Smooth muscle cell (in vitro differentiated cells): ENCODE measurements at regions not wholly inside any gene's neighbourhood (a gene's known extent, or its start where the extent isn't known, plus 50 kb on each side); places are given as distances from the start of the nearest gene placed in this dataset.

Source experiments
- DNase-seq: peaks from one replicate; lab custom pipeline; 2025; ENCODE audit not compliant: unreplicated experiment; lab: John Stamatoyannopoulos, UW
- H2AFZ ChIP-seq: fragments of 200-600 bp; sonication (generic); 2 replicates; pipeline ENCODE4 v1.6.0; 2016; ENCODE audit warnings: antibody characterized with exemption, low read depth, mild to moderate bottlenecking
- H3F3A ChIP-seq: fragments of 200-600 bp; sonication (generic); 2 replicates; pipeline ENCODE4 v1.6.0; 2017; ENCODE audit warnings: antibody characterized with exemption, low read depth
- H3K27ac ChIP-seq: fragments of 200-600 bp; sonication (generic); 2 replicates; pipeline ENCODE4 v1.5.1; 2016; ENCODE audit warnings: low read depth, mild to moderate bottlenecking
- H3K27me3 ChIP-seq: fragments of 200-600 bp; sonication (generic); 2 replicates; pipeline ENCODE4 v1.6.1; 2016; ENCODE audit warnings: low read depth, mild to moderate bottlenecking
- H3K36me3 ChIP-seq: fragments of 200-600 bp; sonication (generic); 2 replicates; pipeline ENCODE4 v1.5.1; 2016; ENCODE audit warnings: low read depth
- H3K4me1 ChIP-seq: fragments of 200-600 bp; sonication (generic); 2 replicates; pipeline ENCODE4 v1.5.1; 2016; ENCODE audit warnings: low read depth
- H3K4me2 ChIP-seq: fragments of 200-600 bp; sonication (generic); 2 replicates; pipeline ENCODE4 v1.6.0; 2016; ENCODE audit warnings: mild to moderate bottlenecking
- H3K4me3 ChIP-seq: fragments of 200-600 bp; sonication (generic); 2 replicates; pipeline ENCODE4 v1.5.1; 2016; ENCODE audit warnings: mild to moderate bottlenecking
- H3K79me2 ChIP-seq: fragments of 200-600 bp; sonication (generic); 2 replicates; pipeline ENCODE4 v1.6.0; 2016; ENCODE audit warnings: low read depth, mild to moderate bottlenecking
- H3K9ac ChIP-seq: fragments of 200-600 bp; sonication (generic); 2 replicates; pipeline ENCODE4 v1.6.0; 2016; ENCODE audit warnings: low read depth
- H3K9me3 ChIP-seq: fragments of 200-600 bp; sonication (generic); replicated peaks from 2 replicates; pipeline ENCODE4 v1.5.1; 2016; ENCODE audit warnings: low read depth
- H4K20me1 ChIP-seq: fragments of 200-600 bp; sonication (generic); 2 replicates; pipeline ENCODE4 v1.6.0; 2016; ENCODE audit warnings: low read depth
- CTCF ChIP-seq: fragments of 200-600 bp; sonication (generic); IDR thresholded peaks from 2 replicates; pipeline ENCODE4 v1.5.1; 2017; ENCODE audit warnings: borderline replicate concordance, mild to moderate bottlenecking, antibody characterized with exemption; ENCODE audit not compliant: insufficient read depth, poor library complexity, severe bottlenecking
- WGBS: methylation state at CpG from one replicate; pipeline ENCODE4 v1.1.7; 2016; ENCODE audit warnings: low lambda C conversion rate; 5-methylcytosine and 5-hydroxymethylcytosine counted together

DNA sequence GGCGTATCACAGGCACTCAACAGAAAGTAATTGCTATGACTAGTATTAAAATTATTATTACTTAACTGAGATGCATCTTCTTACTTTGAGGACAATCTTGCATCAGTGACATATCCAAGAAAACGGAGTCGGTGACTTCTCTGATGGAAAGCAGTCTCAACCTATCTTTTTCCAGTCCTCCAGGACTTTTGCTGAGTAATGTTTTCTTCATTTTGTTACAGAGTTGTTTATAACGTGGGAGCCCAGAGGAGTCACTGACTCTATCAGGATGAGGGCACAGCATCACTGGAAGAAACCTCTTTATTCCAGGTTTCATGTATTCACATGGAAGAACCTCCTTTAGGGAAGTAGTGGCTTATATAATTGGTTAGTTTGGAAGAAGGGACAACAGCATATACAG, 51.5 kb upstream of the MELK start:
- H3K4me3 ChIP-seq, result no peak overlapping the region
- H3K9ac ChIP-seq, result no peak overlapping the region
- no peaks in the 10 kb centered on the region for H3F3A ChIP-seq
- no peaks in the 10 kb centered on the region for H4K20me1 ChIP-seq
- H3K9me3 ChIP-seq, result no peaks in the 10 kb centered on the region
- no peak overlapping the region for H2AFZ ChIP-seq
- no peak for TF ChIP-seq CTCF
- no peak overlapping the region for H3K27ac ChIP-seq
- H3K4me1 ChIP-seq, result no peaks in the 10 kb centered on the region
- H3K79me2 ChIP-seq, result no peaks in the 10 kb centered on the region
- H3K36me3 ChIP-seq, result no peaks in the 10 kb centered on the region
- no peaks in the 10 kb centered on the region for H3K27me3 ChIP-seq
- WGBS, result 75% methylated on average over 4 of the region's 4 CpGs
- H3K4me2 ChIP-seq, result no peak overlapping the region
- no peak for DNase-seq

DNA sequence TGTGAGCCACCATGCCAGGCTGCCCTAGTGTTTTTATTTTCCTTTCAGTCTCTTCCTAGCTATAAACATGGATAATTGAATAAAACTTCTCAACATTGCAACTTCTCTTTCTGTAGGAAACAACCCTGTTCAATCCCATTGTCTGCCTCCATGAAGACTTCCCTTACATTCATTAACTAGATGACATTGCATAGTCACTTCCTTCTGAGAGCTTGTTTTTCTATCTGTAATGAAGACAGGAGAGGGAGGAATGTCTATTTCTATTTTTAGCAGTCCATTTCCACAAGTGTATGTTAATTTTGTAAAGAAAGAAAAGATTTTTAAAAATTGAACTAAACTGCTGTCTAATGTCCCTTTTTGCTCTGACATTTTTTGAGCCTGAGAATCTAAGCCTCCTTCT, 55.6 kb upstream of the MELK start:
- no peak overlapping the region for H3K27ac ChIP-seq
- no peaks in the 10 kb centered on the region for H4K20me1 ChIP-seq
- no peak for DNase-seq
- H3K36me3 ChIP-seq, result no peaks in the 10 kb centered on the region
- H3K4me1 ChIP-seq, result no peaks in the 10 kb centered on the region
- no peaks in the 10 kb centered on the region for H3K79me2 ChIP-seq
- H3K9me3 ChIP-seq, result no peaks in the 10 kb centered on the region
- no peaks in the 10 kb centered on the region for H3K27me3 ChIP-seq
- no peak overlapping the region for H3K9ac ChIP-seq
- H2AFZ ChIP-seq, result peak overlapping the region; percentile 25
- no peak overlapping the region for H3K4me2 ChIP-seq
- no peak overlapping the region for H3K4me3 ChIP-seq
- TF ChIP-seq CTCF, result no peak
- H3F3A ChIP-seq, result no peaks in the 10 kb centered on the region

- no peak overlapping the region for H3K27ac ChIP-seq
- no peak overlapping the region for H2AFZ ChIP-seq
- no peaks in the 10 kb centered on the region for H3K36me3 ChIP-seq
- H3K4me1 ChIP-seq, result peaks cover 5% of the 10 kb centered on the region
- no peak for DNase-seq
- no peak overlapping the region for H3K9ac ChIP-seq
- H3K4me2 ChIP-seq, result no peak overlapping the region
- H3K27me3 ChIP-seq, result no peaks in the 10 kb centered on the region
- H4K20me1 ChIP-seq, result no peaks in the 10 kb centered on the region
- no peak overlapping the region for H3K4me3 ChIP-seq
- H3F3A ChIP-seq, result no peaks in the 10 kb centered on the region
- no peaks in the 10 kb centered on the region for H3K79me2 ChIP-seq
- TF ChIP-seq CTCF, result no peak
- 83% methylated on average over 4 of the region's 4 CpGs for WGBS
- no peaks in the 10 kb centered on the region for H3K9me3 ChIP-seq
These were observed 68.5 kb upstream of the MELK start for GRCh38 chr9:36504156-36504555.

- Histone ChIP-seq H3K9me3 (no peaks in the 10 kb centered on the region), H2AFZ (peak overlapping the region; percentile 54), H3K9ac (no peak overlapping the region), H3F3A (no peaks in the 10 kb centered on the region), H3K4me2 (no peak overlapping the region), H3K36me3 (no peaks in the 10 kb centered on the region), H3K4me1 (peaks cover 5% of the 10 kb centered on the region), H3K79me2 (no peaks in the 10 kb centered on the region), H3K27ac (no peak overlapping the region), H4K20me1 (no peaks in the 10 kb centered on the region), H3K4me3 (no peak overlapping the region), H3K27me3 (no peaks in the 10 kb centered on the region)
- no peak for DNase-seq
- 89% methylated on average over 6 of the region's 6 CpGs for WGBS
- TF ChIP-seq CTCF, result no peak
These were observed 69.3 kb upstream of the MELK start for GRCh38 chr9:36503172-36504088.
